Nephron progenitor cell (in vitro differentiated cells): ENCODE measurements at regions not wholly inside any gene's neighbourhood (a gene's known extent, or its start where the extent isn't known, plus 50 kb on each side); places are given as distances from the start of the nearest gene placed in this dataset.

ENCODE experiments used
- DNase-seq: peaks from one replicate; pipeline ENCODE4 v3.0.0; 2021
- H3K27ac Mint-ChIP-seq: 2 replicates; pipeline ENCODE4 v1.8.0; 2021; ENCODE audit warnings: mild to moderate bottlenecking, moderate library complexity, mixed read lengths
- H3K27me3 Mint-ChIP-seq: 2 replicates; pipeline ENCODE4 v1.8.0; 2021; ENCODE audit warnings: mild to moderate bottlenecking, low read depth, mixed read lengths; ENCODE audit not compliant: poor library complexity
- H3K36me3 Mint-ChIP-seq: 2 replicates; pipeline ENCODE4 v1.8.0; 2021; ENCODE audit warnings: low read depth, mixed read lengths
- H3K4me1 Mint-ChIP-seq: 2 replicates; pipeline ENCODE4 v1.8.0; 2021; ENCODE audit warnings: mixed read lengths
- H3K4me3 Mint-ChIP-seq: 2 replicates; pipeline ENCODE4 v1.8.0; 2021; ENCODE audit warnings: mild to moderate bottlenecking, moderate library complexity, mixed read lengths
- H3K9me3 Mint-ChIP-seq: 2 replicates; pipeline ENCODE4 v1.8.0; 2021; ENCODE audit warnings: mild to moderate bottlenecking, moderate library complexity, mixed read lengths
- TF ChIP-seq, protein P1 (sequence below): fragments of 200-600 bp; sonication (generic); IDR thresholded peaks from 2 replicates; pipeline ENCODE4 v1.5.0; 2021; ENCODE audit warnings: antibody characterized with exemption

- Mint-ChIP-seq H3K27ac (no peak overlapping the region), H3K4me3 (no peak overlapping the region), H3K27me3 (no peaks in the 10 kb centered on the region)
Observed at GRCh38 chr6:130298258-130298657, 67.6 kb upstream of the TMEM200A start.

DNA sequence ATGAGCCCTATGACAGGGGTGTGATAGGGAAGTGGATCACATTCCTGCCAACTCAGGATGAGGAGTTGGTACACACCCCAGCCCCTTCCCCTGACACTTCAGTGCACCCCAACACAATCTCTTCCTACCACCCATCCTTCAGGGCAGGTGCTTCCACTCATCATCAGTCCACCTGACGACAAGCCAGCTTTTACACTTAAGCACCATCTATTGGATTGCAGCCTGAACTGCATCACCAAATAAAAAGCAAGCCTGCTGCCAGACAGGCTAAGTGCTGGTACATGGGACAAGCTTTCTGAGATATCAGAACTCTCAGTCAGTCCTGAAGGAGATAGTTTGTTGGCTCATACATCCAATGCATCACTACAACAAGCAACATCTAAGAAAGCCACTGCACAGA is 69.0 kb upstream of the TMEM200A start:
- TF ChIP-seq, protein P1, sequence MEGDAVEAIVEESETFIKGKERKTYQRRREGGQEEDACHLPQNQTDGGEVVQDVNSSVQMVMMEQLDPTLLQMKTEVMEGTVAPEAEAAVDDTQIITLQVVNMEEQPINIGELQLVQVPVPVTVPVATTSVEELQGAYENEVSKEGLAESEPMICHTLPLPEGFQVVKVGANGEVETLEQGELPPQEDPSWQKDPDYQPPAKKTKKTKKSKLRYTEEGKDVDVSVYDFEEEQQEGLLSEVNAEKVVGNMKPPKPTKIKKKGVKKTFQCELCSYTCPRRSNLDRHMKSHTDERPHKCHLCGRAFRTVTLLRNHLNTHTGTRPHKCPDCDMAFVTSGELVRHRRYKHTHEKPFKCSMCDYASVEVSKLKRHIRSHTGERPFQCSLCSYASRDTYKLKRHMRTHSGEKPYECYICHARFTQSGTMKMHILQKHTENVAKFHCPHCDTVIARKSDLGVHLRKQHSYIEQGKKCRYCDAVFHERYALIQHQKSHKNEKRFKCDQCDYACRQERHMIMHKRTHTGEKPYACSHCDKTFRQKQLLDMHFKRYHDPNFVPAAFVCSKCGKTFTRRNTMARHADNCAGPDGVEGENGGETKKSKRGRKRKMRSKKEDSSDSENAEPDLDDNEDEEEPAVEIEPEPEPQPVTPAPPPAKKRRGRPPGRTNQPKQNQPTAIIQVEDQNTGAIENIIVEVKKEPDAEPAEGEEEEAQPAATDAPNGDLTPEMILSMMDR: no peak
- Mint-ChIP-seq H3K9me3 (peaks cover 22% of the 10 kb centered on the region), H3K27ac (no peak overlapping the region), H3K4me3 (no peak overlapping the region), H3K4me1 (peaks cover 10% of the 10 kb centered on the region), H3K27me3 (no peaks in the 10 kb centered on the region), H3K36me3 (no peaks in the 10 kb centered on the region)
- DNase-seq: no peak

More at GRCh38 chr6:130298258-130298657, 67.6 kb upstream of the TMEM200A start:
- Mint-ChIP-seq H3K4me1 (peaks cover 10% of the 10 kb centered on the region), H3K36me3 (no peaks in the 10 kb centered on the region), H3K9me3 (peaks cover 25% of the 10 kb centered on the region)
- TF ChIP-seq, protein P1: no peak
- DNase-seq: no peak

DNA sequence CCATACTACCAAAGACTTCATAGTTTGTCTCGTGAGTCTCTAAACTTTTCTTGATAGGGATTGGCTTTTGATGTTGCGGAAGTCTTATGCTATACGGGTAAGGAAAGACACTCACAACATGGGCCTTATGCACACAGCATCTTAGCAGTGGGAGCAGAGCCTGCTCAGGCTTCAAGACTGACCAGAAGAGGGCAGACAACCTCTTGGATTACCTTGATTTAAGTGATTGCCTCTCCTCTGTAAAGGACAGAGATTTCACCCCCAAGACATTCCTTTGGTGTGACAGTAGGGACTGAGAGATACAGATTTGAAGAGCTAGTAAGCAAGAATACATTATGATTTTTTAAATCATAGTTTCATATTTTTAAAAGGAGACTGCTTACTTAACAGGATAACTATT is 71.0 kb upstream of the SAMD3 start:
- H3K27ac Mint-ChIP-seq: no peak overlapping the region
- H3K27me3 Mint-ChIP-seq: no peaks in the 10 kb centered on the region
- H3K36me3 Mint-ChIP-seq: no peaks in the 10 kb centered on the region
- TF ChIP-seq, protein P1: peak; percentile 55
- no peaks in the 10 kb centered on the region for H3K4me1 Mint-ChIP-seq
- peak; percentile 19 for DNase-seq
- H3K9me3 Mint-ChIP-seq: peaks cover 16% of the 10 kb centered on the region
- H3K4me3 Mint-ChIP-seq: no peak overlapping the region

- Mint-ChIP-seq H3K9me3 (no peaks in the 10 kb centered on the region), H3K27ac (no peak overlapping the region), H3K36me3 (no peaks in the 10 kb centered on the region), H3K4me3 (no peak overlapping the region), H3K27me3 (no peaks in the 10 kb centered on the region), H3K4me1 (no peaks in the 10 kb centered on the region)
- DNase-seq: no peak
- TF ChIP-seq, protein P1: no peak
Observed at GRCh38 chr6:130288065-130288464, 65.3 kb upstream of the SAMD3 start.

DNA sequence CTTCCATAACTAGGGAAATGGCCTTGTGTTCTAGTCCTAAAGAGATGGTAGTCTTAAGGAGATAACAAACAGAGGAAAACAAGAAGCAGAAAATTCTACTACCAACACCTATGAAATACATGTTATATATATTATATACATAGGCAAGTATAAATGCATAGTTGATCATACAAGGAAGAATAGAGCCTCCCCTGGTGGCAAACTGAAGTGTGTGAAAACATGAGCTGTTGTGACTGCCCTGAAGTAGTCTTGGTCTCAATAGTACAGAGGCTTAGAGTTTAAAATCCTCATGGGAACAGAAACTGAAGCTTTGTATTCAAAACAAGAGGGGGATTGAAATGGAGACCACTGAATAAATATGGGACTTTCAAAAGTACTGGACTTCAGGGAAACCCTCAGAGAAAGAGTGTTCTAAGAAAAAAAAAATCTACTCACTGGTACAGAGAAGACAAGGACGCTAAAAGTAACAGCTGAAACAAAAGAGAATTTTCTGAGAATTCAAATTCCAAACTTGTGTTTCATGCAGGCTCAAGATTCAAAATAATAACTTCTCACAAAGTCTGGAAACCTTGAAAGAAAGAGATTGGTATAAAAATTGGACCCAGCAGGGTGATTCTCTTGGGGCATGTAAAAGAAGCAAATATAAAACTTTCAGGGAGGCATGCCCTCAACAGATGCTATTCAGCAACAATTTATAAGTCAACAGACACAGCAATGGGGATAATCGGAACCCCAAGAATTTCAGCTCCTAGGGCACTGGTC is 59.7 kb upstream of the SAMD3 start:
- Mint-ChIP-seq H3K36me3 (no peaks in the 10 kb centered on the region), H3K9me3 (peaks cover 3% of the 10 kb centered on the region), H3K27me3 (no peaks in the 10 kb centered on the region), H3K4me1 (no peaks in the 10 kb centered on the region), H3K27ac (no peak overlapping the region), H3K4me3 (no peak overlapping the region)
- no peak for DNase-seq
- TF ChIP-seq, protein P1: peak; percentile 20

DNA sequence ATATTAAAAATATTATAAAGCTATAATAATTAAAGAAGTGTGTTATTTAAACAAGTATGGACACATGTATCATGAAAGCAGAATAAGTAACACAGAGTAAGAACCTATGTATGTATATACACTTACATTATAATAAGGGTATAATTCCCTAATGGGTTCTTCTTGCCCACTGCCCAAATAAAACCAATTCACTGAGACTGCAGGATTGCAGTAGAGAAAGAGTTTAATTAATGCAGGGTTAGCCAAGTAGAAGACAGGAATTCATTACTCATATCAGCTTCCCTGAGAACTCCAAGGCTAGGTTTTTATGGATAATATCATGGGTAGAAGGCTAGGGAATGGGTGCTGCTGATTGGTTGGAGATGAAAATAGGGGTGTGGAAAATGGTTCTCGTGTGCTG is 53.8 kb upstream of the SAMD3 start:
- Mint-ChIP-seq H3K27ac (no peak overlapping the region), H3K4me1 (no peaks in the 10 kb centered on the region), H3K4me3 (no peak overlapping the region), H3K27me3 (no peaks in the 10 kb centered on the region), H3K9me3 (peaks cover 52% of the 10 kb centered on the region), H3K36me3 (peaks cover 8% of the 10 kb centered on the region)
- TF ChIP-seq, protein P1: no peak
- no peak for DNase-seq
